ENCODE measurements at regions not wholly inside any gene's neighbourhood (a gene's known extent, or its start where the extent isn't known, plus 50 kb on each side); places are given as distances from the start of the nearest gene placed in this dataset.

GRCh38 chr12:45587012-45587411 lies 142.5 kb upstream of the ARID2 start:
- no peaks in the 10 kb centered on the region for H3K4me1 ChIP-seq (ENCODE audit: control insufficient read depth, extremely low read depth, insufficient read depth, low read length)
- H3K27ac ChIP-seq (ENCODE audit: insufficient read depth, low read depth, low read length) = no peak overlapping the region
- no TSS peak for BruUV-seq (replicated peaks)
- peaks cover 2 to 8% of the 10 kb centered on the region in 2 experiments for H3K27me3 ChIP-seq (ENCODE audit: control insufficient read depth in 2 of 2, insufficient read depth in 2 of 2, low read length in 2 of 2)
- POLR2A ChIA-PET = no interaction called here
- H3K9me1 ChIP-seq (replicated peaks; ENCODE audit: control insufficient read depth, extremely low read depth, insufficient read depth, low read length) = no peaks in the 10 kb centered on the region
- H4K20me1 ChIP-seq (replicated peaks; ENCODE audit: control insufficient read depth, extremely low read depth, insufficient read depth, low read length) = no peaks in the 10 kb centered on the region
- no peak overlapping the region for H3K4me3 ChIP-seq (replicated peaks in 1 of 3; ENCODE audit: insufficient read depth in 1 of 3, low read depth in 1 of 3, low read length in 3 of 3)
- H3K9ac ChIP-seq (replicated peaks; ENCODE audit: extremely low read depth, insufficient read depth, low read length) = no peak overlapping the region
- H2AFZ ChIP-seq (ENCODE audit: low read depth, low read length) = no peak overlapping the region
- TF ChIP-seq EZH2 (IDR thresholded peaks at IDR 0.05; ENCODE audit: borderline replicate concordance, low read depth, low read length, severe bottlenecking) = no peak
- no peak for TF ChIP-seq POLR2A (IDR thresholded peaks at IDR 0.05; ENCODE audit: low read depth, low read length)
- no peak for TF ChIP-seq GATA2 (IDR thresholded peaks at IDR 0.05; ENCODE audit: insufficient read depth, insufficient read length, low read depth, low read length)
- TF ChIP-seq MYC (IDR thresholded peaks at IDR 0.05; ENCODE audit: low read depth, low read length) = no peak
- TF ChIP-seq JUN (IDR thresholded peaks at IDR 0.05; ENCODE audit: borderline replicate concordance, insufficient read depth, insufficient read length, low read depth) = no peak
- TF ChIP-seq FOS (IDR thresholded peaks at IDR 0.05; ENCODE audit: borderline replicate concordance, insufficient read depth, low read length) = no peak
- TF ChIP-seq POLR2AphosphoS5 (IDR thresholded peaks at IDR 0.05; ENCODE audit: insufficient read depth, low read depth, low read length) = no peak
- TF ChIP-seq CTCF (IDR thresholded peaks at IDR 0.05; ENCODE audit: extremely low read depth in 1 of 2, insufficient read depth in 1 of 2, low read depth in 1 of 2, low read length in 2 of 2) = no peak
- DNase-seq (ENCODE audit: low read depth, low spot score) (no peak), FAIRE-seq (no peak)
- no peaks in the 10 kb centered on the region for H3K9me3 ChIP-seq (replicated peaks; ENCODE audit: control insufficient read depth, insufficient read depth, low read length)
- dilution Hi-C loops (cut with MboI; ENCODE audit: extremely low pct_ligation_motif_present, low sequenced_read_pairs) (no loop called here), intact Hi-C loops (cut with micrococcal nuclease) (no loop called here)
- H3K4me2 ChIP-seq (ENCODE audit: insufficient read depth, low read length) = no peak overlapping the region
- no peaks in the 10 kb centered on the region for H3K79me2 ChIP-seq (ENCODE audit: control insufficient read depth, insufficient read depth, low read length)
- CTCF ChIA-PET = no interaction called here
- H3K36me3 ChIP-seq (ENCODE audit: control insufficient read depth in 2 of 2, extremely low read depth in 1 of 2, insufficient read depth in 2 of 2, low read length in 2 of 2) = no peaks in the 10 kb centered on the region

All from endothelial cell of umbilical vein (primary cell).